ENCODE measurements at regions not wholly inside any gene's neighbourhood (a gene's known extent, or its start where the extent isn't known, plus 50 kb on each side); places are given as distances from the start of the nearest gene placed in this dataset.

- H3K4me3 ChIP-seq (ENCODE audit: low read depth in 1 of 3, low read length in 3 of 3): no peak overlapping the region
- TF ChIP-seq CTCF (IDR thresholded peaks at IDR 0.05; ENCODE audit: low read depth, low read length, missing input control): no peak
- no peak for TF ChIP-seq HNF4A (conservative IDR thresholded peaks at IDR 0.05)
- no peak for TF ChIP-seq RXRA (IDR thresholded peaks at IDR 0.05)
- TF ChIP-seq GABPA (IDR thresholded peaks at IDR 0.05 in 1 of 2, conservative IDR thresholded peaks at IDR 0.05 in 1 of 2): no peak
- TF ChIP-seq, protein P1, sequence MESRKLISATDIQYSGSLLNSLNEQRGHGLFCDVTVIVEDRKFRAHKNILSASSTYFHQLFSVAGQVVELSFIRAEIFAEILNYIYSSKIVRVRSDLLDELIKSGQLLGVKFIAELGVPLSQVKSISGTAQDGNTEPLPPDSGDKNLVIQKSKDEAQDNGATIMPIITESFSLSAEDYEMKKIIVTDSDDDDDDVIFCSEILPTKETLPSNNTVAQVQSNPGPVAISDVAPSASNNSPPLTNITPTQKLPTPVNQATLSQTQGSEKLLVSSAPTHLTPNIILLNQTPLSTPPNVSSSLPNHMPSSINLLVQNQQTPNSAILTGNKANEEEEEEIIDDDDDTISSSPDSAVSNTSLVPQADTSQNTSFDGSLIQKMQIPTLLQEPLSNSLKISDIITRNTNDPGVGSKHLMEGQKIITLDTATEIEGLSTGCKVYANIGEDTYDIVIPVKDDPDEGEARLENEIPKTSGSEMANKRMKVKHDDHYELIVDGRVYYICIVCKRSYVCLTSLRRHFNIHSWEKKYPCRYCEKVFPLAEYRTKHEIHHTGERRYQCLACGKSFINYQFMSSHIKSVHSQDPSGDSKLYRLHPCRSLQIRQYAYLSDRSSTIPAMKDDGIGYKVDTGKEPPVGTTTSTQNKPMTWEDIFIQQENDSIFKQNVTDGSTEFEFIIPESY (IDR thresholded peaks at IDR 0.05): no peak
- TF ChIP-seq EGR1 (IDR thresholded peaks at IDR 0.05; ENCODE audit: low read depth in 2 of 2): no peak
- no peak for TF ChIP-seq TAF1 (conservative IDR thresholded peaks at IDR 0.05)
- TF ChIP-seq, protein P2, sequence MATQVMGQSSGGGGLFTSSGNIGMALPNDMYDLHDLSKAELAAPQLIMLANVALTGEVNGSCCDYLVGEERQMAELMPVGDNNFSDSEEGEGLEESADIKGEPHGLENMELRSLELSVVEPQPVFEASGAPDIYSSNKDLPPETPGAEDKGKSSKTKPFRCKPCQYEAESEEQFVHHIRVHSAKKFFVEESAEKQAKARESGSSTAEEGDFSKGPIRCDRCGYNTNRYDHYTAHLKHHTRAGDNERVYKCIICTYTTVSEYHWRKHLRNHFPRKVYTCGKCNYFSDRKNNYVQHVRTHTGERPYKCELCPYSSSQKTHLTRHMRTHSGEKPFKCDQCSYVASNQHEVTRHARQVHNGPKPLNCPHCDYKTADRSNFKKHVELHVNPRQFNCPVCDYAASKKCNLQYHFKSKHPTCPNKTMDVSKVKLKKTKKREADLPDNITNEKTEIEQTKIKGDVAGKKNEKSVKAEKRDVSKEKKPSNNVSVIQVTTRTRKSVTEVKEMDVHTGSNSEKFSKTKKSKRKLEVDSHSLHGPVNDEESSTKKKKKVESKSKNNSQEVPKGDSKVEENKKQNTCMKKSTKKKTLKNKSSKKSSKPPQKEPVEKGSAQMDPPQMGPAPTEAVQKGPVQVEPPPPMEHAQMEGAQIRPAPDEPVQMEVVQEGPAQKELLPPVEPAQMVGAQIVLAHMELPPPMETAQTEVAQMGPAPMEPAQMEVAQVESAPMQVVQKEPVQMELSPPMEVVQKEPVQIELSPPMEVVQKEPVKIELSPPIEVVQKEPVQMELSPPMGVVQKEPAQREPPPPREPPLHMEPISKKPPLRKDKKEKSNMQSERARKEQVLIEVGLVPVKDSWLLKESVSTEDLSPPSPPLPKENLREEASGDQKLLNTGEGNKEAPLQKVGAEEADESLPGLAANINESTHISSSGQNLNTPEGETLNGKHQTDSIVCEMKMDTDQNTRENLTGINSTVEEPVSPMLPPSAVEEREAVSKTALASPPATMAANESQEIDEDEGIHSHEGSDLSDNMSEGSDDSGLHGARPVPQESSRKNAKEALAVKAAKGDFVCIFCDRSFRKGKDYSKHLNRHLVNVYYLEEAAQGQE (IDR thresholded peaks at IDR 0.05): no peak
- TF ChIP-seq FOXA2 (IDR thresholded peaks at IDR 0.05): no peak
- no peak for TF ChIP-seq YY1 (IDR thresholded peaks at IDR 0.05)
- DNase-seq (ENCODE audit: low spot score): no peak
- peaks cover 0 to 3% (median 0%) of the 10 kb centered on the region in 4 donors for H3K9me3 ChIP-seq (ENCODE audit: control insufficient read depth in 4 of 4, low read length in 3 of 4)
- H3K4me1 ChIP-seq (ENCODE audit: control insufficient read depth in 4 of 4, insufficient read depth in 4 of 4, low read length in 3 of 4): no peaks in the 10 kb centered on the region
- no peak overlapping the region for H3K9ac ChIP-seq (ENCODE audit: low read depth in 1 of 2, low read length in 2 of 2)
- no peak overlapping the region for H3K27ac ChIP-seq (ENCODE audit: low read depth in 1 of 2, low read length in 2 of 2)
- H3K36me3 ChIP-seq (ENCODE audit: control insufficient read depth in 4 of 4, insufficient read depth in 3 of 4, low read depth in 1 of 4, low read length in 3 of 4): no peaks in the 10 kb centered on the region
- H3K27me3 ChIP-seq (ENCODE audit: control insufficient read depth in 4 of 4, insufficient read depth in 4 of 4, low read length in 3 of 4): no peaks in the 10 kb centered on the region
- 48% methylated on average over 3 of the region's 3 CpGs for WGBS
Observed at GRCh38 chr1:104294259-104294658, 544.6 kb downstream of the AMY1C start.

- peaks cover 0 to 3% (median 0%) of the 10 kb centered on the region in 4 donors for H3K9me3 ChIP-seq (ENCODE audit: control insufficient read depth in 4 of 4, low read length in 3 of 4)
- H3K36me3 ChIP-seq (ENCODE audit: control insufficient read depth in 4 of 4, insufficient read depth in 3 of 4, low read depth in 1 of 4, low read length in 3 of 4): no peaks in the 10 kb centered on the region
- H3K4me3 ChIP-seq (ENCODE audit: low read depth in 1 of 3, low read length in 3 of 3): no peak overlapping the region
- no peaks in the 10 kb centered on the region for H3K4me1 ChIP-seq (ENCODE audit: control insufficient read depth in 4 of 4, insufficient read depth in 4 of 4, low read length in 3 of 4)
- TF ChIP-seq SP1 (IDR thresholded peaks at IDR 0.05): no peak
- TF ChIP-seq TAF1 (conservative IDR thresholded peaks at IDR 0.05): no peak
- no peak for TF ChIP-seq NR2F2 (IDR thresholded peaks at IDR 0.05)
- no peak for TF ChIP-seq YY1 (IDR thresholded peaks at IDR 0.05)
- TF ChIP-seq, protein P3, sequence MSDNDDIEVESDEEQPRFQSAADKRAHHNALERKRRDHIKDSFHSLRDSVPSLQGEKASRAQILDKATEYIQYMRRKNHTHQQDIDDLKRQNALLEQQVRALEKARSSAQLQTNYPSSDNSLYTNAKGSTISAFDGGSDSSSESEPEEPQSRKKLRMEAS (IDR thresholded peaks at IDR 0.05): no peak
- no peak for TF ChIP-seq EGR1 (IDR thresholded peaks at IDR 0.05; ENCODE audit: low read depth in 2 of 2)
- no peak for TF ChIP-seq JUND (IDR thresholded peaks at IDR 0.05)
- no peak for TF ChIP-seq RAD21 (IDR thresholded peaks at IDR 0.05)
- no peak for TF ChIP-seq HNF4A (conservative IDR thresholded peaks at IDR 0.05)
- no peak overlapping the region for H3K9ac ChIP-seq (ENCODE audit: low read depth in 1 of 2, low read length in 2 of 2)
- DNase-seq (ENCODE audit: low spot score): no peak
- H3K27ac ChIP-seq (ENCODE audit: low read depth in 1 of 2, low read length in 2 of 2): no peak overlapping the region
- no peaks in the 10 kb centered on the region for H3K27me3 ChIP-seq (ENCODE audit: control insufficient read depth in 4 of 4, insufficient read depth in 4 of 4, low read length in 3 of 4)
- 67% methylated on average over 3 of the region's 3 CpGs for WGBS
Observed at GRCh38 chr1:104295511-104295910, 545.8 kb downstream of the AMY1C start.

All from liver (tissue), 8 donors.